OCI-LY1 (cell line): ENCODE measurements at regions not wholly inside any gene's neighbourhood (a gene's known extent, or its start where the extent isn't known, plus 50 kb on each side); places are given as distances from the start of the nearest gene placed in this dataset.

Source experiments
- EZH2 ChIP-seq: fragments of 200-600 bp; sonication (generic), shearing (Covaris generic); IDR thresholded peaks from 2 replicates; pipeline ENCODE4 v1.8.0; 2017; ENCODE audit warnings: borderline replicate concordance, mixed run types, mild to moderate bottlenecking, antibody characterized with exemption, low read length, moderate library complexity, mixed read lengths
- TF ChIP-seq, protein P1 (sequence below): fragments of 200-600 bp; sonication (generic), shearing (Covaris generic); IDR thresholded peaks from 2 replicates; pipeline ENCODE4 v1.5.1; 2017; ENCODE audit warnings: mild to moderate bottlenecking, antibody characterized with exemption, low read length, moderate library complexity, mixed read lengths

- TF ChIP-seq, protein P1, sequence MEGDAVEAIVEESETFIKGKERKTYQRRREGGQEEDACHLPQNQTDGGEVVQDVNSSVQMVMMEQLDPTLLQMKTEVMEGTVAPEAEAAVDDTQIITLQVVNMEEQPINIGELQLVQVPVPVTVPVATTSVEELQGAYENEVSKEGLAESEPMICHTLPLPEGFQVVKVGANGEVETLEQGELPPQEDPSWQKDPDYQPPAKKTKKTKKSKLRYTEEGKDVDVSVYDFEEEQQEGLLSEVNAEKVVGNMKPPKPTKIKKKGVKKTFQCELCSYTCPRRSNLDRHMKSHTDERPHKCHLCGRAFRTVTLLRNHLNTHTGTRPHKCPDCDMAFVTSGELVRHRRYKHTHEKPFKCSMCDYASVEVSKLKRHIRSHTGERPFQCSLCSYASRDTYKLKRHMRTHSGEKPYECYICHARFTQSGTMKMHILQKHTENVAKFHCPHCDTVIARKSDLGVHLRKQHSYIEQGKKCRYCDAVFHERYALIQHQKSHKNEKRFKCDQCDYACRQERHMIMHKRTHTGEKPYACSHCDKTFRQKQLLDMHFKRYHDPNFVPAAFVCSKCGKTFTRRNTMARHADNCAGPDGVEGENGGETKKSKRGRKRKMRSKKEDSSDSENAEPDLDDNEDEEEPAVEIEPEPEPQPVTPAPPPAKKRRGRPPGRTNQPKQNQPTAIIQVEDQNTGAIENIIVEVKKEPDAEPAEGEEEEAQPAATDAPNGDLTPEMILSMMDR: peak; percentile 98
- no peak for TF ChIP-seq EZH2
These were observed 70.3 kb upstream of the SERBP1 start for GRCh38 chr1:67500413-67500959.
